ENCODE measurements at regions not wholly inside any gene's neighbourhood (a gene's known extent, or its start where the extent isn't known, plus 50 kb on each side); places are given as distances from the start of the nearest gene placed in this dataset.

DNA sequence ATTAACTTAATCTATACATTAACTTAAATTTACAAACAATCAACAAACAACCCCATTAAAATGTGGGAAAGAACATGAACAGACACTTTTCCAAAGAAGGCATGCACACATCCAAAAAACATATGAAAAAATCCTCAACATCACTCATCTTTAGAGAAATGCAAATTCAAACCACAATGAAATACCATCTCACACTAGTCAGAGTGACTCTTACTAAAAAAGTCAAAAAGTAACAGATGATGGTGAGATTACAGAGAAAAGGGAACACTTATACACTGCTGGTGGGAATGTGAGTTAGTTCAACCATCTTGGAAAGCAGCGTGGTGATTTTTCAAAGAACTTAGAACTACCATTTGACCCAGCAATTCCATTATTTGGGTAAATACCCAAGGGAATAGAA is 759.2 kb upstream of the SLITRK1 start:
- Histone ChIP-seq H4K20me1 (ENCODE audit: insufficient read depth) (no peaks in the 10 kb centered on the region), H3K4me1 (ENCODE audit: control insufficient read depth in 1 of 2, insufficient read depth in 2 of 2, low read length in 2 of 2) (no peaks in the 10 kb centered on the region), H2AFZ (ENCODE audit: low read depth, low read length, poor library complexity, severe bottlenecking) (no peak overlapping the region), H3K27me3 (ENCODE audit: insufficient read depth, low read length) (no peaks in the 10 kb centered on the region), H3K9ac (ENCODE audit: low read length) (no peak overlapping the region), H3K4me3 (replicated peaks in 1 of 2; ENCODE audit: low read depth in 1 of 2, low read length in 2 of 2) (no peak overlapping the region), H3K79me2 (ENCODE audit: insufficient read depth, low read length) (no peaks in the 10 kb centered on the region), H3K36me3 (ENCODE audit: control insufficient read depth in 1 of 2, insufficient read depth in 2 of 2, low read length in 2 of 2) (no peaks in the 10 kb centered on the region), H3K27ac (ENCODE audit: low read depth, low read length) (no peak overlapping the region), H3K4me2 (ENCODE audit: low read length) (no peak overlapping the region), H3K9me2 (ENCODE audit: insufficient read depth) (no peaks in the 10 kb centered on the region), H3K9me3 (ENCODE audit: control insufficient read depth in 1 of 2, insufficient read depth in 1 of 2, low read depth in 1 of 2, low read length in 2 of 2) (peaks cover 0 to 3% of the 10 kb centered on the region in 2 experiments; a peak in 1 of 4 replicates)
- no peak for ATAC-seq
- intact Hi-C loops (cut with micrococcal nuclease): no loop called here
- TF ChIP-seq RAD21 (IDR thresholded peaks at IDR 0.05; ENCODE audit: low read depth): no peak
- TF ChIP-seq ZFX (IDR thresholded peaks at IDR 0.05): no peak
- TF ChIP-seq EZH2phosphoT487 (IDR thresholded peaks at IDR 0.05; ENCODE audit: borderline replicate concordance): no peak
- TF ChIP-seq ZNF274 (IDR thresholded peaks at IDR 0.05; ENCODE audit: low read depth, low read length): no peak
- no peak for TF ChIP-seq FOSL1 (IDR thresholded peaks at IDR 0.05; ENCODE audit: low read depth)
- no peak for TF ChIP-seq YY1 (IDR thresholded peaks at IDR 0.05; ENCODE audit: extremely low read depth, insufficient replicate concordance, low read depth, low read length)
- no peak for TF ChIP-seq POLR2AphosphoS5 (IDR thresholded peaks at IDR 0.05; ENCODE audit: low read depth, low read length)
- no peak for TF ChIP-seq EGR1 (IDR thresholded peaks at IDR 0.05; ENCODE audit: low read depth)
- TF ChIP-seq JUND (IDR thresholded peaks at IDR 0.05): no peak
- TF ChIP-seq, protein P1, sequence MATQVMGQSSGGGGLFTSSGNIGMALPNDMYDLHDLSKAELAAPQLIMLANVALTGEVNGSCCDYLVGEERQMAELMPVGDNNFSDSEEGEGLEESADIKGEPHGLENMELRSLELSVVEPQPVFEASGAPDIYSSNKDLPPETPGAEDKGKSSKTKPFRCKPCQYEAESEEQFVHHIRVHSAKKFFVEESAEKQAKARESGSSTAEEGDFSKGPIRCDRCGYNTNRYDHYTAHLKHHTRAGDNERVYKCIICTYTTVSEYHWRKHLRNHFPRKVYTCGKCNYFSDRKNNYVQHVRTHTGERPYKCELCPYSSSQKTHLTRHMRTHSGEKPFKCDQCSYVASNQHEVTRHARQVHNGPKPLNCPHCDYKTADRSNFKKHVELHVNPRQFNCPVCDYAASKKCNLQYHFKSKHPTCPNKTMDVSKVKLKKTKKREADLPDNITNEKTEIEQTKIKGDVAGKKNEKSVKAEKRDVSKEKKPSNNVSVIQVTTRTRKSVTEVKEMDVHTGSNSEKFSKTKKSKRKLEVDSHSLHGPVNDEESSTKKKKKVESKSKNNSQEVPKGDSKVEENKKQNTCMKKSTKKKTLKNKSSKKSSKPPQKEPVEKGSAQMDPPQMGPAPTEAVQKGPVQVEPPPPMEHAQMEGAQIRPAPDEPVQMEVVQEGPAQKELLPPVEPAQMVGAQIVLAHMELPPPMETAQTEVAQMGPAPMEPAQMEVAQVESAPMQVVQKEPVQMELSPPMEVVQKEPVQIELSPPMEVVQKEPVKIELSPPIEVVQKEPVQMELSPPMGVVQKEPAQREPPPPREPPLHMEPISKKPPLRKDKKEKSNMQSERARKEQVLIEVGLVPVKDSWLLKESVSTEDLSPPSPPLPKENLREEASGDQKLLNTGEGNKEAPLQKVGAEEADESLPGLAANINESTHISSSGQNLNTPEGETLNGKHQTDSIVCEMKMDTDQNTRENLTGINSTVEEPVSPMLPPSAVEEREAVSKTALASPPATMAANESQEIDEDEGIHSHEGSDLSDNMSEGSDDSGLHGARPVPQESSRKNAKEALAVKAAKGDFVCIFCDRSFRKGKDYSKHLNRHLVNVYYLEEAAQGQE (IDR thresholded peaks at IDR 0.05; ENCODE audit: low read depth): no peak
- TF ChIP-seq, protein P2, sequence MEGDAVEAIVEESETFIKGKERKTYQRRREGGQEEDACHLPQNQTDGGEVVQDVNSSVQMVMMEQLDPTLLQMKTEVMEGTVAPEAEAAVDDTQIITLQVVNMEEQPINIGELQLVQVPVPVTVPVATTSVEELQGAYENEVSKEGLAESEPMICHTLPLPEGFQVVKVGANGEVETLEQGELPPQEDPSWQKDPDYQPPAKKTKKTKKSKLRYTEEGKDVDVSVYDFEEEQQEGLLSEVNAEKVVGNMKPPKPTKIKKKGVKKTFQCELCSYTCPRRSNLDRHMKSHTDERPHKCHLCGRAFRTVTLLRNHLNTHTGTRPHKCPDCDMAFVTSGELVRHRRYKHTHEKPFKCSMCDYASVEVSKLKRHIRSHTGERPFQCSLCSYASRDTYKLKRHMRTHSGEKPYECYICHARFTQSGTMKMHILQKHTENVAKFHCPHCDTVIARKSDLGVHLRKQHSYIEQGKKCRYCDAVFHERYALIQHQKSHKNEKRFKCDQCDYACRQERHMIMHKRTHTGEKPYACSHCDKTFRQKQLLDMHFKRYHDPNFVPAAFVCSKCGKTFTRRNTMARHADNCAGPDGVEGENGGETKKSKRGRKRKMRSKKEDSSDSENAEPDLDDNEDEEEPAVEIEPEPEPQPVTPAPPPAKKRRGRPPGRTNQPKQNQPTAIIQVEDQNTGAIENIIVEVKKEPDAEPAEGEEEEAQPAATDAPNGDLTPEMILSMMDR (IDR thresholded peaks at IDR 0.05 in 2 of 3, conservative IDR thresholded peaks at IDR 0.05 in 1 of 3; ENCODE audit: borderline replicate concordance in 1 of 3, insufficient read depth in 1 of 3, low read depth in 2 of 3, low read length in 2 of 3): no peak
- no peak for TF ChIP-seq ELF1 (IDR thresholded peaks at IDR 0.05; ENCODE audit: borderline replicate concordance, low read depth)
- TF ChIP-seq EZH2 (IDR thresholded peaks at IDR 0.05): no peak
- TF ChIP-seq CBX3 (IDR thresholded peaks at IDR 0.05; ENCODE audit: low read depth): no peak
- TF ChIP-seq, protein P3, sequence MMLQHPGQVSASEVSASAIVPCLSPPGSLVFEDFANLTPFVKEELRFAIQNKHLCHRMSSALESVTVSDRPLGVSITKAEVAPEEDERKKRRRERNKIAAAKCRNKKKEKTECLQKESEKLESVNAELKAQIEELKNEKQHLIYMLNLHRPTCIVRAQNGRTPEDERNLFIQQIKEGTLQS (IDR thresholded peaks at IDR 0.05): no peak
- TF ChIP-seq SP1 (IDR thresholded peaks at IDR 0.05; ENCODE audit: low read depth): no peak
- TF ChIP-seq, protein P4, sequence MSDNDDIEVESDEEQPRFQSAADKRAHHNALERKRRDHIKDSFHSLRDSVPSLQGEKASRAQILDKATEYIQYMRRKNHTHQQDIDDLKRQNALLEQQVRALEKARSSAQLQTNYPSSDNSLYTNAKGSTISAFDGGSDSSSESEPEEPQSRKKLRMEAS (IDR thresholded peaks at IDR 0.05): no peak
- TF ChIP-seq SIN3A (IDR thresholded peaks at IDR 0.05; ENCODE audit: low read depth): no peak
- TF ChIP-seq POLR2A (IDR thresholded peaks at IDR 0.05; ENCODE audit: borderline replicate concordance, extremely low read depth, insufficient read depth, insufficient read length): no peak
- POLR2A ChIA-PET: no interaction called here
- no peak for DNase-seq (ENCODE audit: low read depth, low spot score)
- RAD21 ChIA-PET (ENCODE audit: low non-redundant PET in 1 of 2, low total read pairs in 2 of 2, uncharacterized antibody in 2 of 2, unreplicated experiment in 2 of 2): no interaction called here
- CTCF ChIA-PET: no interaction called here
- BruUV-seq (replicated peaks): no TSS peak

Measured in HCT116 (cell line).